ENCODE measurements at regions not wholly inside any gene's neighbourhood (a gene's known extent, or its start where the extent isn't known, plus 50 kb on each side); places are given as distances from the start of the nearest gene placed in this dataset.
"Not testable (repeated sequence)": the region's sequence is repeated elsewhere in the genome, so short reads cannot be mapped to it uniquely, and the experiment has no call there.

DNA sequence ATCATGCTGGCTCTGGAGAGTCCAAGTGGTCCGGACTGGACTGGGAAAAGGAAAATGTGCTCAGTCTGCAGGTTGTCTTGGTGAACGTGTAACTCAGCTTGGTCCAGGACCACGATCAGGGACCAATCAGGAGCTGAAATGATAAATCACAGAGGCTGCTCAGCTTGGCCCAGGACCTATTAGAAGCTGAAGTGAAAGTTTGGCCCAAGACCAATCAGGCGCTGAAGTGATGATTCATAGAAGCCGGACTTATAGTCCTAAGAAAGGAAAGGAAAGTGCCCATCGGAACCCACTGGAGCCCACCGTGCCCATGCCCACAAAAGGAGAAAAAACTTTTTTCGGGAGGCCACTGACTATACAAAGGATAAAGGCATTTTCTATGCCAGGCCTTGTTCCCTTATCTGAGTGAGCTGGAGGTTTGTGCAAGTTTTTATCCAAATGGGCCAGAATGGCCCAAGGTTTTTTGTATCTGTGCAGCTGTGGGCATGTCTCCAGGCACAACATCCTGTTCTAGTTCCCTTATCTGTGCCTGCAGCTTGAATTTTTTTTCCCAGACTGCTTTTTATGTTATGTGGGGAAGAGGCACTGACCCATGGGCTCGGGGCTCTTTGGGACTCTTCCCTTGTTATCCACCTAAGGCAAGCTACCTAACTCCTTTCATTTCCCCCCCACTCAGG is 194.4 kb downstream of the FAM133A start:
- Histone ChIP-seq H3K27me3 (no peaks in the 10 kb centered on the region), H3K36me3 (ENCODE audit: low read depth, missing control alignments) (no peaks in the 10 kb centered on the region), H3K4me1 (no peaks in the 10 kb centered on the region), H3K27ac (no peak overlapping the region), H3K4me3 (no peak overlapping the region), H3K9me3 (no peaks in the 10 kb centered on the region)
- WGBS, 2 donors = 3 to 11% methylated on average over 5 to 9 of the region's 9 CpGs
- TF ChIP-seq CTCF (IDR thresholded peaks at IDR 0.05) (no peak), POLR2A (IDR thresholded peaks at IDR 0.05) (no peak)
- peak; percentile 73 for DNase-seq
- intact Hi-C loops (cut with DNase I; ENCODE audit: low total_unique reads) = no loop called here

- no peaks in the 10 kb centered on the region for H3K27me3 ChIP-seq
- TF ChIP-seq POLR2A (IDR thresholded peaks at IDR 0.05) (no peak), CTCF (IDR thresholded peaks at IDR 0.05) (peak in 1 of 3 experiments; percentile 24)
- H3K36me3 ChIP-seq (ENCODE audit: low read depth, missing control alignments) = no peaks in the 10 kb centered on the region
- DNase-seq = peak; percentile 33
- H3K9me3 ChIP-seq = no peaks in the 10 kb centered on the region
- WGBS, 2 donors = 7 to 11% methylated on average over 4 of the region's 4 CpGs
- no peak overlapping the region for H3K4me3 ChIP-seq
- H3K27ac ChIP-seq = no peak overlapping the region
- intact Hi-C loops (cut with DNase I; ENCODE audit: low total_unique reads) = no loop called here
- H3K4me1 ChIP-seq = no peaks in the 10 kb centered on the region
Observed at GRCh38 chrX:93874554-93874953, 200.5 kb downstream of the FAM133A start.

GRCh38 chrX:93875621-93876282 is 201.7 kb downstream of the FAM133A start:
- no peaks in the 10 kb centered on the region for H3K36me3 ChIP-seq (ENCODE audit: low read depth, missing control alignments)
- intact Hi-C loops (cut with DNase I; ENCODE audit: low total_unique reads) = no loop called here
- whole genome bisulfite sequencing, 2 donors = 60% methylated on average over 3 to 4 of the region's 4 CpGs
- H3K27me3 ChIP-seq = no peaks in the 10 kb centered on the region
- H3K4me3 ChIP-seq = no peak overlapping the region
- DNase-seq = peak; percentile 32
- H3K4me1 ChIP-seq = no peaks in the 10 kb centered on the region
- no peaks in the 10 kb centered on the region for H3K9me3 ChIP-seq
- no peak for TF ChIP-seq CTCF (IDR thresholded peaks at IDR 0.05)
- TF ChIP-seq POLR2A (IDR thresholded peaks at IDR 0.05) = no peak
- no peak overlapping the region for H3K27ac ChIP-seq

- 84 to 97% methylated on average over 4 of the region's 4 CpGs for WGBS, 2 donors
- H3K4me3 ChIP-seq; H3K36me3 ChIP-seq (ENCODE audit: low read depth, missing control alignments); H3K27me3 ChIP-seq; H3K9me3 ChIP-seq; H3K27ac ChIP-seq; H3K4me1 ChIP-seq; DNase-seq; intact Hi-C loops (cut with DNase I; ENCODE audit: low total_unique reads): not testable (repeated sequence)
Observed at GRCh38 chrX:93921041-93921440, 247.0 kb downstream of the FAM133A start.

GRCh38 chrX:93932471-93933220 is 258.6 kb downstream of the FAM133A start:
- Histone ChIP-seq H3K4me1 (no peaks in the 10 kb centered on the region), H3K9me3 (no peaks in the 10 kb centered on the region), H3K4me3 (no peak overlapping the region), H3K36me3 (ENCODE audit: low read depth, missing control alignments) (no peaks in the 10 kb centered on the region), H3K27me3 (no peaks in the 10 kb centered on the region), H3K27ac (no peak overlapping the region)
- WGBS, 2 donors = 49 to 56% methylated on average over 5 of the region's 5 CpGs
- DNase-seq = no peak
- intact Hi-C loops (cut with DNase I; ENCODE audit: low total_unique reads) = no loop called here
- no peak for TF ChIP-seq CTCF (IDR thresholded peaks at IDR 0.05)
- no peak for TF ChIP-seq POLR2A (IDR thresholded peaks at IDR 0.05)
